MM.1S (cell line): ENCODE measurements at regions not wholly inside any gene's neighbourhood (a gene's known extent, or its start where the extent isn't known, plus 50 kb on each side); places are given as distances from the start of the nearest gene placed in this dataset.

Experiments used
- CTCF ChIP-seq: fragments of 300-600 bp; sonication (generic); IDR thresholded peaks from 2 replicates; pipeline ENCODE4 v1.5.1; 2016; ENCODE audit warnings: antibody characterized with exemption, low read length, mixed read lengths
- EZH2 ChIP-seq: fragments of 300-600 bp; sonication (generic); optimal IDR thresholded peaks from 2 replicates; pipeline ENCODE3; 2017; ENCODE audit warnings: low read depth, mild to moderate bottlenecking, antibody characterized with exemption, low read length, mixed read lengths

GRCh38 chr4:20046931-20047677 is 204.6 kb upstream of the SLIT2 start:
- TF ChIP-seq CTCF (no peak), EZH2 (no peak)
